ENCODE measurements at regions not wholly inside any gene's neighbourhood (a gene's known extent, or its start where the extent isn't known, plus 50 kb on each side); places are given as distances from the start of the nearest gene placed in this dataset.
"Not testable (repeated sequence)": the region's sequence is repeated elsewhere in the genome, so short reads cannot be mapped to it uniquely, and the experiment has no call there.

GRCh38 chr13:87206708-87207107 is 464.5 kb upstream of the SLITRK5 start:
- intact Hi-C loops (cut with DNase I) = no loop called here
- ATAC-seq (ENCODE audit: poor library complexity) (no peak), DNase-seq (no peak)

DNA sequence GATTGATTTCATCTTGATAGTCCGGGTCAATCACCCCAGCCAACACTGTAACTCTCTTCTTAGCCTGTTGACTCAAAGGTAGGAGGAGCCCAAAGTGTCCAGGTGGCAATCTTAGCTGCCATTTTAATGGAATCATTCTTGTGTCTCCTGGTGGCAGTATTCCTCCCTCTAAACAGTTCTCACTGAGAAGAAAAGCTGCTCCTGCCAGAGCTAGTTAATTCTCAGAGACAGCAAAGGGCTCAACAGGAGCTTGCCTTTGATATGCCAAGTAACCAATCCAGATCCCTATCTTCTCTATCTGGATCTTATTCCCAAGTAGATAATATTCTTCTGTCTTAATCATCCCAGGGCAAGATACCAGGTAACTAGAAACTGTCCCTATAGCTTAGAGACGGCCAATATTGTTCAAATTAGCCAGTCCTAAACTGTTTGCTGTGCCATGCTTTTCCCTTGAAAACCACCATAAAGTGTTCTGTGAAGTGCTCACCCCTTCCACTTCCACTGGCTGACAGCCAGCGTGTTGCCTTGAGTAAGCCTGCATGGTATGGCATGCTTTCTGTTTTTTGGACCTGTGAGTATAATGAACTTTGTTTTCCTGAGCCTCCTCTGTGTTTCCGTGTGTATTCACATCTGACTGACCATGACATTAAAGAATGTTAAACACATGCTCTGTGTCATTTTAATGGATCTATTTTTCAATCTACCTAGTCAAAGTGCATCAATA is 463.7 kb upstream of the SLITRK5 start:
- ATAC-seq (ENCODE audit: poor library complexity) (no peak), DNase-seq (no peak)
- intact Hi-C loops (cut with DNase I) = no loop called here

DNA sequence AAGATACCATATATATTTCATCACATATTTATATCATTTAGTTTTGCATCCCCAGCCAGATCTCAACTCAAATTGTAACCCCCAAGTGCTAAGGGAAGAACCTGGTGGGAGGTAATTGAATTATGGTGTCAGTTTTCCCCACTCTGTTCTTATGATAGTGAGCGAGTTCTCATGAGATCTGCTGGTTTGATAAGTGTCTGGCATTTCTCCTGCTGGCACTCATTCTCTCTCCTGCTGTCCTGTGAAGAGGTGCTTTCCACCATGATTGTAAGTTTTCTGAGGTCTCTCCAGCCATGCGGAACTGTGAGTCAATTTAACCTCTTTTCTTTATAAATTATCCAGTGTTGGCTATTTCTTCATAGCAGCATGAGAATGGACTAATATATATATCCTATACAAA is 462.5 kb upstream of the SLITRK5 start:
- intact Hi-C loops (cut with DNase I) = no loop called here
- ATAC-seq (ENCODE audit: poor library complexity) = no peak
- no peak for DNase-seq

- intact Hi-C loops (cut with DNase I) = no loop called here
- no peak for ATAC-seq (ENCODE audit: poor library complexity)
Observed at GRCh38 chr13:87234981-87235380, 436.2 kb upstream of the SLITRK5 start.

DNA sequence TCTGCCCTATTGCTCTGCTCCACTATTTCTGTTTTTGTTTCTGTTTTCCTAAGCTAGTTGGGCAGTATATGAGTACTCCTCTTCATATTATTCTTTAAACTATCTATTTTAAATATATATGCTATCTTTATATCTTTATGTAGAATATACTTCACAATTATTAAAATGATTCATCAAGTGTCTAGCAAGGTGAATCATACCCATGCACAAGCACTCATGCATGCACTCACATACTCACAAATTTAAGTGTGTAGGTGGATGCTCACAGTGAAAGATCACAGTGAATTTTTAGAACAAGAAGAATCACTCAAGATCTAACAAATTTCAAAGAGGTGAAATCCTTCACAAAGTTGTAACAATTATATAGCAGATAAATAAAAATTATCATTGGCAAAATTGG is 435.6 kb upstream of the SLITRK5 start:
- intact Hi-C loops (cut with DNase I) = no loop called here
- ATAC-seq (ENCODE audit: poor library complexity) = no peak
- no peak for DNase-seq

More at GRCh38 chr13:87234981-87235380, 436.2 kb upstream of the SLITRK5 start:
- no peak for DNase-seq

DNA sequence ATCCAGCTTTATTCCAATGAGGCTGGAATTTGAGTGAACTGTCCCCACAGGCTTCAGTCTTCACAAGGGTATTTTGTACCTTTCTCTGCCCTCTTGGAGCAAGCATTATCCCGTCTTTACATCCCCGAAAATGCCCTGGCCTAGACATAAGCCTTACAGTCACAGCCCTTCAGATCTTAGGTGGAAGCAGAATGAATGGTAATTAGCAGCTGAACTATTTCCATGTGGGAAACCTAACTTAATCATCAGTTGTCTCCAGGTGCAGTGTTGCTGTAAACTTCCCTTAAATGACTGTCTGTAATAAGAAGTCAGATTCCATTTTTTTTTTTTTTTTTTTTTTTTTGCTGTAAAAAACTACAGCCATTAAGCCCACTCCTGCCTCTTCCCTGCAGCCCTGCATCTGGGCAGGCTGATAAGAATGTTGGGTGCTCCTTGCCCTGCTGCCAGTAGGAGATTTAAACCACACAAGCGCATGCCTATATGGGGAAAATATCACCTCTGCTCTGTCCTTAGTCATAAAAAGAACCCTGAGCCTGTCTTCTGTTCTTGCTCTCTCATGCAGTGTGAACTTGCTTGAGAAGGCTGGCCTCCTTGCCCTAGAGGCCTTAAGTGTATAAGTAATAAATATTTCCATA is 426.8 kb upstream of the SLITRK5 start:
- DNase-seq (no peak), ATAC-seq (ENCODE audit: poor library complexity) (no peak)
- intact Hi-C loops (cut with DNase I) = no loop called here

- ATAC-seq (ENCODE audit: poor library complexity); intact Hi-C loops (cut with DNase I); DNase-seq: not testable (repeated sequence)
Observed at GRCh38 chr13:87249847-87250246, 421.3 kb upstream of the SLITRK5 start.

GRCh38 chr13:87255394-87255793 is 415.8 kb upstream of the SLITRK5 start:
- ATAC-seq (ENCODE audit: poor library complexity) (no peak), DNase-seq (no peak)
- intact Hi-C loops (cut with DNase I) = no loop called here

DNA sequence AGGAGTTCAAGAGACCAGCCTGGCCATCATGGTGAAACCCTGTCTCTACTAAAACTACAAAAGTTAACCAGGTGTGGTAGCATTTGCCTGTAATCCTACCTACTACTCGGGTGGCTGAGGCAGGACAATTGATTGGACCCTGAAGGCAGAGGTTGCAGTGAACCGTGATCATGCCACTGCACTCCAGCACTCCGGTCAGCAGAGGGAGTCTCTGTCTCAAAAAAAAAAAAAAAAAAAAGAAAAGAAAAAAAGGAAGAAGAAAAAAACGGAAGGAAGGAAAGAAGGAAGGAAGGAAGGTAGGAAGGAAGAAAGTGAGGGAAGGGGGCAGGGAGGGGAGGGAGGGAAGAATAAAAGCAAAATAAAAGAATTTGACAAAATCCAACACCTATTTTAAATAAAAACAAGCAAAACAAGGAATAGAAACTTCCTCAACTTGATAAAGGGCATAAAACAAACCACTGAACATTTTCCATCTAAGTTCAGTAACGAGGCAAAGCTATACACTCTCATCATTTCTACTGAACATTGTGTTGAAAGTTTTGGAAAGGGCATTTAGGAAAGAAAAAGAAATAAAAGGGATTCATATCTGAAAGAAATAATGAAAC is 411.6 kb upstream of the SLITRK5 start:
- ATAC-seq (ENCODE audit: poor library complexity) (no peak), DNase-seq (no peak)
- intact Hi-C loops (cut with DNase I) = no loop called here

GRCh38 chr13:87274209-87274819 is 396.9 kb upstream of the SLITRK5 start:
- ATAC-seq (ENCODE audit: poor library complexity) (no peak), DNase-seq (no peak)
- intact Hi-C loops (cut with DNase I) = no loop called here

DNA sequence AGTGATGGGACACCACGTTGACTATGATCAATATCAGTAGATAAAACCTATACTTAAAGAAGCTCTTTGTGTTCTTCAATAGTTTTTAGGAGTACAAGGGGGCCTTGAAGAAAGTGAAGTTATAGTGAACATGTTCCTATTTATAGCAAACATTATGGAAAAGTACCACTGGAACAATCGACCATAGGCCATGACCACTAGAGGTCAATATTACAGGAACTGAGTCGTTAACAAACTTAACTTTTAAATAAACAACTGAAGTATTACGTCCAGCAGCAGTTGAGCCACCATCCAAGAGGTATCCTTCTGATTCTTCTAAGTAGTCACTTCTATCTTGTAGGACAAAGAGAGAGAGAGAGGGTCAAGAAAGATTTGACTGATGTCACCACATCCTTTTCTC is 391.0 kb upstream of the SLITRK5 start:
- intact Hi-C loops (cut with DNase I) = no loop called here
- DNase-seq (no peak), ATAC-seq (ENCODE audit: poor library complexity) (no peak)

GRCh38 chr13:87287721-87288120 is 383.4 kb upstream of the SLITRK5 start:
- intact Hi-C loops (cut with DNase I) = no loop called here

GRCh38 chr13:87295636-87296035 is 375.5 kb upstream of the SLITRK5 start:
- no peak for ATAC-seq (ENCODE audit: poor library complexity)
- intact Hi-C loops (cut with DNase I) = no loop called here
- no peak for DNase-seq

More at GRCh38 chr13:87287721-87288120, 383.4 kb upstream of the SLITRK5 start:
- ATAC-seq (ENCODE audit: poor library complexity) = no peak
- DNase-seq = no peak

GRCh38 chr13:87302034-87302433 is 369.1 kb upstream of the SLITRK5 start:
- ATAC-seq (ENCODE audit: poor library complexity) (no peak), DNase-seq (no peak)
- intact Hi-C loops (cut with DNase I) = no loop called here

DNA sequence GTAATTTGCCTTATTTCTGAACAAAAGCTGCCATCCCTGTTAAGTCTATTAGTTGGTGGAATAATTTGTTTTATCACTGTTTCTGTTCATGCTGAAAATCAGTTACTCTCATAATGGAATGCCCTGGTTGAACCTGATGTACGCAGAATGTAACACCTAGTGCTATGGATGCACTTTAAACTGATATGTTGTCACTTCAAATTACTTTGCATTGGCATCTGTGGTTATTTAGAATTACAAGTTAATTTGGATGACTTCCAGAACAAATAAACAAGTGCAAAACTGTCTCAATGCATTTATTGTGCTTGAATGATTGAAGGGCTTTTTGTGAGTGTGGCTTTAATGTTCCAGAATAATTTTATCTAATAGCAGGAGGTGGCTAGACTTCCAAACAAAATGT is 368.2 kb upstream of the SLITRK5 start:
- ATAC-seq (ENCODE audit: poor library complexity) = no peak
- intact Hi-C loops (cut with DNase I) = no loop called here
- DNase-seq = no peak

GRCh38 chr13:87311165-87311564 is 360.0 kb upstream of the SLITRK5 start:
- ATAC-seq (ENCODE audit: poor library complexity) (no peak), DNase-seq (no peak)
- intact Hi-C loops (cut with DNase I) = no loop called here

- ATAC-seq (ENCODE audit: poor library complexity) (no peak), DNase-seq (no peak)
- intact Hi-C loops (cut with DNase I) = no loop called here
Observed at GRCh38 chr13:87314822-87315221, 356.3 kb upstream of the SLITRK5 start.

DNA sequence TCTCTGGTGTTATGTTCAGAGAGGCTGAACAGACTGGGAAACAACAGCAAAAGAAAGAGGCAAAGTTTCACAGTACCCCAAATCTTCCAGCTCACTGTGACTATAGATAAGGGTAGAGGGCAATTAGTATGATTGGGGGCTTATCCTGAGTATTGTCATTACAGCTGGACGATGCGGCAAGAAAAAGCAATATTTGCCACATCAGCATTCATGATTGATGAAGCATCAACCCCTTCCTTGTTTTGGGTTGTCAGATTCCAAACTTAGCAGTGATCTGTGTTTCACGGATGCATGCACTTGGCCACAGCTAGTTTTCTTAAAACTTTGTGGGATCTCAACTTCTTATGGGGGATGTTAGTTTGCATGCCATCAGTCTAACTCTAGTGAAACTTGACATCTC is 348.8 kb upstream of the SLITRK5 start:
- intact Hi-C loops (cut with DNase I) = no loop called here
- ATAC-seq (ENCODE audit: poor library complexity) (no peak), DNase-seq (no peak)

DNA sequence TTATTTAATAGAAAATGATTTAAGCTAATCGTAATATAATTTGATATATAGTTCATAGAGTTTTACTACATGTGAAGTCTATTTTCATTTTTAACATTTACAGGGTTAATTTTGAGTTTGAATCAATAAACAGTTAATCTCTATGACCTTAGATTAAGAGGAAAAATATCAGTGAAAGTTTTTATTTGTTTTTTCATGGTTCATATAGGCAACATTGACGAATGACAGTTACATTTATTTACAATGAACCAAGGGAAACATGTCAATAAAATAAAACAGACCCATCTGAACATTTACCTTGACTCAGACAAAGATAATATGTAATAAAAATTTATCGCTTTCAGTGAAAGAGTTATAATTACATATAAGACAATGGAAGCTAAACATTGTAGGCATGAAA is 346.6 kb upstream of the SLITRK5 start:
- ATAC-seq (ENCODE audit: poor library complexity) = no peak
- intact Hi-C loops (cut with DNase I) = no loop called here
- no peak for DNase-seq

- DNase-seq (peak; percentile 38), ATAC-seq (ENCODE audit: poor library complexity) (peak; percentile 89)
- intact Hi-C loops (cut with DNase I) = no loop called here
Observed at GRCh38 chr13:87331178-87331577, 340.0 kb upstream of the SLITRK5 start.

Data from Right ventricle myocardium superior (tissue), 1 donor.